NCI-H524 (cell line): ENCODE measurements at regions not wholly inside any gene's neighbourhood (a gene's known extent, or its start where the extent isn't known, plus 50 kb on each side); places are given as distances from the start of the nearest gene placed in this dataset.

Source experiments
- DNase-seq, 2 experiments: peaks; one replicate each; lab custom pipeline; 2025; lab: John Stamatoyannopoulos, UW

- DNase-seq: peak; percentile 30 to 80
Observed at GRCh38 chr3:104564045-104564643, 802.6 kb upstream of the ALCAM start.

- no peak for DNase-seq
Observed at GRCh38 chr3:104566054-104566453, 800.7 kb upstream of the ALCAM start.

- no peak for DNase-seq
Observed at GRCh38 chr3:104575634-104576033, 791.1 kb upstream of the ALCAM start.

GRCh38 chr3:104578558-104578957 lies 788.2 kb upstream of the ALCAM start:
- DNase-seq: no peak

- DNase-seq: no peak
Observed at GRCh38 chr3:104582092-104582491, 784.6 kb upstream of the ALCAM start.

GRCh38 chr3:104584682-104585081 lies 782.0 kb upstream of the ALCAM start:
- no peak for DNase-seq

GRCh38 chr3:104586344-104586743 lies 780.4 kb upstream of the ALCAM start:
- DNase-seq: no peak

GRCh38 chr3:104588442-104588841 lies 778.3 kb upstream of the ALCAM start:
- no peak for DNase-seq

GRCh38 chr3:104591776-104592175 lies 774.9 kb upstream of the ALCAM start:
- no peak for DNase-seq

- DNase-seq: no peak
Observed at GRCh38 chr3:104594491-104594890, 772.2 kb upstream of the ALCAM start.

- DNase-seq: no peak
Observed at GRCh38 chr3:104596054-104596453, 770.7 kb upstream of the ALCAM start.

- DNase-seq: peak; percentile 48 to 76
Observed at GRCh38 chr3:104596551-104596950, 770.2 kb upstream of the ALCAM start.

GRCh38 chr3:104598848-104599511 lies 767.7 kb upstream of the ALCAM start:
- DNase-seq: peak in 1 of 2 experiments; percentile 8

GRCh38 chr3:104604326-104605010 lies 762.2 kb upstream of the ALCAM start:
- peak in 1 of 2 experiments; percentile 47 for DNase-seq

GRCh38 chr3:104606812-104607211 lies 759.9 kb upstream of the ALCAM start:
- DNase-seq: no peak

GRCh38 chr3:104610730-104611652 lies 755.7 kb upstream of the ALCAM start:
- DNase-seq: no peak

- DNase-seq: no peak
Observed at GRCh38 chr3:104612218-104612617, 754.5 kb upstream of the ALCAM start.

GRCh38 chr3:104614564-104614963 lies 752.1 kb upstream of the ALCAM start:
- no peak for DNase-seq

- DNase-seq: peak; percentile 35 to 78
Observed at GRCh38 chr3:104628185-104628789, 738.4 kb upstream of the ALCAM start.

GRCh38 chr3:104629038-104629437 lies 737.7 kb upstream of the ALCAM start:
- no peak for DNase-seq

GRCh38 chr3:104631254-104631653 lies 735.5 kb upstream of the ALCAM start:
- DNase-seq: no peak

- DNase-seq: no peak
Observed at GRCh38 chr3:104632521-104632920, 734.2 kb upstream of the ALCAM start.
